ENCODE measurements at regions not wholly inside any gene's neighbourhood (a gene's known extent, or its start where the extent isn't known, plus 50 kb on each side); places are given as distances from the start of the nearest gene placed in this dataset.

DNA sequence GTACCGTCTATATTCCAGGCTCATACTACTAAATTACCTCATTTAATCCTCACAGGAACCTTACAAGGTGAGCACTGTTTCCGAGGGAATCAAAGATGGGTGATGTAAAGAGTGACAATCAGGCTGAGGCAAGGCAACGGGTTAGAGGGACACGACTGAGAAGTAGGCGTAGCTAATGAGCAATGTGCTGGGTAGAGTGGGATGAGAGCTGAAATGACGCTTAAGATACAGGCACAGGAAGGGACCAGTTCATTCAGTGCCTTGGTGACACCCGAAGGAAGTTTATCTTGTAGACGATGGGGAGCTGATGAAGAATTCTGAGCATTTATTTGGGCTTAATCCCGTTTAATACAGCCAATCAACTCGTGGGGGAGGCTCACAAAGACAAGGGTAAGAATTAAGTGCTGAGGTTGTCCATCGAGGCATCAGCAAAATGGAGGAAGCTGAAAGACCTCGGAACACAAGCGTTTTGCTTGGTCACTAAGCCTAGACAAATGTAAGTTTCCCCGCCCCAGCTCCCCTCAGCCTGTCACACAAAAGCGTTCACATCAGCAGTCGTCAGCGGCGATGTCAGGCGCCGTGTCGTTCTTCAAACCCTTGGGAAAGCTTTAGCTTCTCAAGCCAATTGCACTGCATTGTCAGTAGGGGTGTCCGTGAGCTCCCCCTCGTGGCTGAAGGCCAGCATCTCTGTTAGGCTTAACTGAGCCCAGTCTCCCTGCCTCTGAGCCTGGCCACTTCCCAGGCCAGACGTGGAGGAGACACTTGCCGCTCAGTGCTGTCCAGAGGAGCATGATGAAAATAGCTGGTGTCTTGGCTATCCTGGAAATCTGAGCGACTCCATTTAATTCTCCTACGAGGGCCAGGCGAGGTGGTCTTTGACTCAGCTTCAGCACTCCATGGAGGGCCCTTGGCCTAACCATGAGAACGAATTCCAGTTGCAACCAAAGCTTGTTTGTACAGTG is 288.5 kb upstream of the G2E3 start:
- DNase-seq (peak; percentile 88), ATAC-seq (peak; percentile 100)
- ChIA-PET POLR2A (ENCODE audit: unreplicated experiment) (no interaction called here), CTCF (interaction anchor here (0.5 to 1.8 kb wide), 17 partner anchors 11 to 1292 kb away, joined by 3 to 17 read pairs (median 4); no protein-coding TSS in a partner anchor)
- Histone ChIP-seq H3K27me3 (ENCODE audit: low read length) (peaks cover 29% of the 10 kb centered on the region), H3K4me3 (ENCODE audit: low read length) (peak overlapping the region; percentile 30; the same call in 1 of the 2 replicates), H3F3A (ENCODE audit: low read length, unreplicated experiment) (no peaks in the 10 kb centered on the region), H3K4me1 (ENCODE audit: insufficient read depth, low read length) (peaks cover 9% of the 10 kb centered on the region; the same call in 1 of the 2 replicates), H3K9ac (ENCODE audit: low read length) (no peak overlapping the region), H4K20me1 (ENCODE audit: low read length) (no peaks in the 10 kb centered on the region), H3K4me2 (ENCODE audit: low read length) (peak overlapping the region; percentile 69), H2AFZ (ENCODE audit: low read length) (peak overlapping the region; percentile 61), H3K79me2 (ENCODE audit: low read length) (no peaks in the 10 kb centered on the region), H3K9me2 (replicated peaks; ENCODE audit: low read length) (no peaks in the 10 kb centered on the region), H3K36me3 (ENCODE audit: low read depth, low read length) (no peaks in the 10 kb centered on the region), H3K27ac (ENCODE audit: low read length) (no peak overlapping the region), H3K9me3 (ENCODE audit: low read length) (no peaks in the 10 kb centered on the region)
- no TSS peak for BruUV-seq (replicated peaks)
- intact Hi-C loops (cut with micrococcal nuclease): loop anchor here (2.0 to 5.0 kb wide), 5 partner anchors 20 to 723 kb away; no protein-coding TSS in a partner anchor
- TF ChIP-seq EZH2 (IDR thresholded peaks at IDR 0.05; ENCODE audit: low read length, unreplicated experiment): no peak
- TF ChIP-seq, protein P1, sequence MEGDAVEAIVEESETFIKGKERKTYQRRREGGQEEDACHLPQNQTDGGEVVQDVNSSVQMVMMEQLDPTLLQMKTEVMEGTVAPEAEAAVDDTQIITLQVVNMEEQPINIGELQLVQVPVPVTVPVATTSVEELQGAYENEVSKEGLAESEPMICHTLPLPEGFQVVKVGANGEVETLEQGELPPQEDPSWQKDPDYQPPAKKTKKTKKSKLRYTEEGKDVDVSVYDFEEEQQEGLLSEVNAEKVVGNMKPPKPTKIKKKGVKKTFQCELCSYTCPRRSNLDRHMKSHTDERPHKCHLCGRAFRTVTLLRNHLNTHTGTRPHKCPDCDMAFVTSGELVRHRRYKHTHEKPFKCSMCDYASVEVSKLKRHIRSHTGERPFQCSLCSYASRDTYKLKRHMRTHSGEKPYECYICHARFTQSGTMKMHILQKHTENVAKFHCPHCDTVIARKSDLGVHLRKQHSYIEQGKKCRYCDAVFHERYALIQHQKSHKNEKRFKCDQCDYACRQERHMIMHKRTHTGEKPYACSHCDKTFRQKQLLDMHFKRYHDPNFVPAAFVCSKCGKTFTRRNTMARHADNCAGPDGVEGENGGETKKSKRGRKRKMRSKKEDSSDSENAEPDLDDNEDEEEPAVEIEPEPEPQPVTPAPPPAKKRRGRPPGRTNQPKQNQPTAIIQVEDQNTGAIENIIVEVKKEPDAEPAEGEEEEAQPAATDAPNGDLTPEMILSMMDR (conservative IDR thresholded peaks at IDR 0.05; ENCODE audit: low read depth, low read length): peak; percentile 92

DNA sequence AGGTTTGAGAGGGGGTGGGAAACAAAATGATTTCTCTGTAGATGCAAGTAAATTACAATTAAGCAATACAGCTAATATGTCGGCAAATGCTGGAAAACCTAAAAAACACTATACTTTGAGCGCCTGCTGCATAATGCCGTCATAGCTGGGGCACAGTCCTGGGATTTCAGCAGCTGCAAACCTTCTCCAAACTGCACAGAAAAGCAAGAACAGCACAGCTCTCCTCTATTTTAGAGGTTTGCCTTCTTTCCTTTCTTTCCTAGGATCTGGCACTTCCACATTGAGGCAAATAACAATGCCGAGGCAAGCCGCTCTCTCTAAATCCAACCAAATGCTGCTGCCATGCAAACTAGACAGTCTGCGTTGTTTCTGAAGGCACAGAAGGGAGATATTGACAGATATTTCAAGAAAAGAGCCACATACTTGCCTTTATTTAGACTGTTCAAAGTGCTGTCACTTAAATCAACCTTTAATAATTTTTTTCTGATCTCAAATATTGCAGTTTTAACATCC is 287.1 kb upstream of the G2E3 start:
- intact Hi-C loops (cut with micrococcal nuclease): loop anchor here (2.0 to 5.0 kb wide), 5 partner anchors 21 to 725 kb away; no protein-coding TSS in a partner anchor
- no peak for DNase-seq

More for the DNA sequence above, 287.1 kb upstream of the G2E3 start:
- no peak for ATAC-seq
- Histone ChIP-seq H3K4me2 (ENCODE audit: low read length) (no peak overlapping the region), H3K9me3 (ENCODE audit: low read length) (no peaks in the 10 kb centered on the region), H3K9ac (ENCODE audit: low read length) (no peak overlapping the region), H3F3A (ENCODE audit: low read length, unreplicated experiment) (no peaks in the 10 kb centered on the region), H3K27me3 (ENCODE audit: low read length) (peaks cover 43% of the 10 kb centered on the region), H3K4me3 (ENCODE audit: low read length) (no peak overlapping the region), H3K79me2 (ENCODE audit: low read length) (no peaks in the 10 kb centered on the region), H3K4me1 (ENCODE audit: insufficient read depth, low read length) (peaks cover 7% of the 10 kb centered on the region; the same call in 1 of the 2 replicates), H3K9me2 (replicated peaks; ENCODE audit: low read length) (no peaks in the 10 kb centered on the region), H4K20me1 (ENCODE audit: low read length) (no peaks in the 10 kb centered on the region), H3K27ac (ENCODE audit: low read length) (no peak overlapping the region), H3K36me3 (ENCODE audit: low read depth, low read length) (no peaks in the 10 kb centered on the region), H2AFZ (ENCODE audit: low read length) (no peak overlapping the region)
- POLR2A ChIA-PET (ENCODE audit: unreplicated experiment): no interaction called here
- TF ChIP-seq, protein P1 (conservative IDR thresholded peaks at IDR 0.05; ENCODE audit: low read depth, low read length): no peak
- TF ChIP-seq EZH2 (IDR thresholded peaks at IDR 0.05; ENCODE audit: low read length, unreplicated experiment): no peak
- TF ChIP-seq EZH2phosphoT487 (IDR thresholded peaks at IDR 0.05; ENCODE audit: borderline replicate concordance, low read length): no peak
- CTCF ChIA-PET: interaction anchor here (0.6 kb wide), 1 partner anchor 231 kb away, joined by 3 read pairs; no protein-coding TSS in a partner anchor
- BruUV-seq (replicated peaks): no TSS peak
